Midbrain (tissue), 1 donor: ENCODE measurements at regions not wholly inside any gene's neighbourhood (a gene's known extent, or its start where the extent isn't known, plus 50 kb on each side); places are given as distances from the start of the nearest gene placed in this dataset.
"Not testable (repeated sequence)": the region's sequence is repeated elsewhere in the genome, so short reads cannot be mapped to it uniquely, and the experiment has no call there.

Experiments
- DNase-seq: peaks from one replicate; lab custom pipeline; 2025; lab: John Stamatoyannopoulos, UW

GRCh38 chr9:28471261-28471660 lies 898.0 kb upstream of the C9orf72 start:
- no peak for DNase-seq

- DNase-seq: no peak
Measured at GRCh38 chr9:28487561-28487960, 914.3 kb upstream of the C9orf72 start.

GRCh38 chr9:28491121-28491520 lies 917.8 kb upstream of the C9orf72 start:
- no peak for DNase-seq

GRCh38 chr9:28498168-28498567 lies 924.9 kb upstream of the C9orf72 start:
- DNase-seq: not testable (repeated sequence)

GRCh38 chr9:28502189-28502588 lies 928.9 kb upstream of the C9orf72 start:
- no peak for DNase-seq

- DNase-seq: no peak
Measured at GRCh38 chr9:28502741-28503140, 929.5 kb upstream of the C9orf72 start.

GRCh38 chr9:28503573-28503972 lies 930.3 kb upstream of the C9orf72 start:
- no peak for DNase-seq

- DNase-seq: no peak
Measured at GRCh38 chr9:28518439-28518838, 945.2 kb upstream of the C9orf72 start.

GRCh38 chr9:28524309-28524708 lies 951.0 kb upstream of the C9orf72 start:
- DNase-seq: not testable (repeated sequence)

GRCh38 chr9:28528049-28528448 lies 954.8 kb upstream of the C9orf72 start:
- DNase-seq: no peak

- DNase-seq: no peak
Measured at GRCh38 chr9:28538132-28538531, 964.9 kb upstream of the C9orf72 start.

- DNase-seq: no peak
Measured at GRCh38 chr9:28539434-28540070, 966.3 kb upstream of the C9orf72 start.

GRCh38 chr9:28542928-28543327 lies 969.6 kb upstream of the C9orf72 start:
- DNase-seq: no peak

GRCh38 chr9:28547527-28547926 lies 974.2 kb upstream of the C9orf72 start:
- no peak for DNase-seq

- DNase-seq: no peak
Measured at GRCh38 chr9:28563291-28563934, 990.1 kb upstream of the C9orf72 start.

GRCh38 chr9:28583832-28584231 lies 1010.6 kb upstream of the C9orf72 start:
- no peak for DNase-seq

- no peak for DNase-seq
Measured at GRCh38 chr9:28584542-28584941, 1011.3 kb upstream of the C9orf72 start.

- no peak for DNase-seq
Measured at GRCh38 chr9:28587052-28587451, 1013.8 kb upstream of the C9orf72 start.

- DNase-seq: no peak
Measured at GRCh38 chr9:28598408-28598807, 1025.1 kb upstream of the C9orf72 start.

GRCh38 chr9:28600226-28600625 lies 1026.9 kb upstream of the C9orf72 start:
- peak; percentile 48 for DNase-seq

- DNase-seq: no peak
Measured at GRCh38 chr9:28607843-28608242, 1034.6 kb upstream of the C9orf72 start.

GRCh38 chr9:28610339-28610738 lies 1037.1 kb upstream of the C9orf72 start:
- no peak for DNase-seq

- DNase-seq: no peak
Measured at GRCh38 chr9:28616310-28616709, 1043.0 kb upstream of the C9orf72 start.

GRCh38 chr9:28620011-28620410 lies 1046.7 kb upstream of the C9orf72 start:
- DNase-seq: no peak
